ENCODE measurements at regions not wholly inside any gene's neighbourhood (a gene's known extent, or its start where the extent isn't known, plus 50 kb on each side); places are given as distances from the start of the nearest gene placed in this dataset.
"Not testable (repeated sequence)": the region's sequence is repeated elsewhere in the genome, so short reads cannot be mapped to it uniquely, and the experiment has no call there.

DNA sequence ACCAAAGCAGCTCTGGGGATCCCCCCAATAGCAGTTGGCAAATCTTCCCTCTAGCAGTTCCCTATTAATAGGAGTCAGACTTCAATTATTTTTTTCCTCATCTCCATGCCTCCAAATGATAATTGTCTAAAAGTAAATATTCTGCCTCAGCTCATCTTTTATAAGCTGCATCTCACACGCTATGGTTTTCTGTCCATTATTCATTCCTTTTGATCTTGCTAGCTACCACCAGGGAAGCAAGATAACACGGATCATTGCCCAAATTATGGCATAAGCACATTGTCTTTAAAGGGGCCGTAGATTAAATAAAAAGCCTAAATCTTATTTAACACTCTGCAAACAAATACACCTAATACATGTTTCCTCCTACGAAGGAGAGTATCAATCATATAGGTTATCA is 670.8 kb upstream of the FLRT2 start:
- no peak for DNase-seq

DNA sequence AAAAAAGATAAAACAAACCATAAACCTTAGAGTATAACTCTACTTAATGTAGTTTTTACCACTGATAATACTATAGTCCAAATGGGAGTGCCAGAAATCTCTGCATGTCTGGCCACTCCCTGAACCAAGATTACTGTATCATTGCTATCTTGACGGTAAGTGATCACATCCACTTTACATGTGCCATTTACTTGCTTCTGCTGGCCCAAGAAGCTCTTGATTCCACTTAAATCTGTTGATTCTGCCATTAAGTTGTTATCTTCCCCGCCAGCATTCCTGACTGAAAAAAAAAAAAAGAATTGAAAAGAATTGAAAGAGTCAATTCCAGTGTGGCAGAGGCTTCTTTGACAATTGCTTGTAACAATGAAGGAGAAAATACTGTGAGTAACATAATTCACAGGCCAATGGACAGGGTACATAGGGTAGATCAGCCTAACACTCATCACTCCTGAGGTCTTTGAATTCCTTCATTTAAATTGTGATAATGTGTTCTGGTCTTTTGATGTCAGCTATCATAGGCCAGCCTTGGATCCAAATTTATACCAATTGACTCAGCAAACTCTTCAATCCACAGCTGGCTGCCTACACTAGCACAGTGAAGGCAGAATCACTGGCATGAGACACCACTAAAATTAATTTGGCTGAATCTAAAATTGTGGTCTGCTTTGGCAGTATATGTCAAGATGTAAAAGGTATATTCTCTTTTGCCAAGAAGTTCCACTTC is 665.2 kb upstream of the FLRT2 start:
- DNase-seq, result no peak

DNA sequence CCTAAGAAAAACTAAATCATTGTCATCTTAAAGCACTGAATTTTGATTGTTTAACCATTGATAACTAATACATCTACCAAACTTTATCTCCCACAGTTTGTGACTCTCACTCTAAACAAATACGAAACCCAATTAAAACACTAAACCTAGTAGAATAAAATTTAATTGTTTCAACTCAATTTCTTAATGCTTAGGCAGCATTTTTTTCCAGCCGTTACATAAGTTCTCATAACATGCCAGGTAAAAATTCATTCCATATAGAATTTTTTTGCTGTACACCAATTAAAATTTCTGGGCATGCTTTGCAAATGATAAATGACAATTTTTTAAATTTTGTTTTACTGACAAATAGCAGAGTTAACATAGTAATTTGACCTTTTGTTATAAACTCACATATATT is 658.2 kb upstream of the FLRT2 start:
- DNase-seq, result no peak

DNA sequence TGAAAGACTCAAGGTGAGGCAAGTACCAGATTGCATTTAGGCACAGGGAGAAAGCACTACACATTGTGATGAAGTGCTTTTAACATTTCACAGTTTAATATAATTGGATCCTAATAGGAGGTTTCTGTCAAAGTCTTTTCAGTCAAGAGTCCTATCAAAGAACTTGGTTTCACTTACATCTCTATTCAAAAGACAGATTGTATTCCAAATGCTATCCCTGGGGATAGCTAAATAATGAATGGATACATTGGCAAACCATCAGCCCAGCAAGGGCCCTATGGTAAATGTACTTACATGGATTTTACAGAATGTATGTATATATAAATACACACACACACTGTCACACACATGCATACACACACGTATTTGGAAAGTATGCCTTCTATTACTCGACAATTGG is 655.5 kb upstream of the FLRT2 start:
- no peak for DNase-seq

DNA sequence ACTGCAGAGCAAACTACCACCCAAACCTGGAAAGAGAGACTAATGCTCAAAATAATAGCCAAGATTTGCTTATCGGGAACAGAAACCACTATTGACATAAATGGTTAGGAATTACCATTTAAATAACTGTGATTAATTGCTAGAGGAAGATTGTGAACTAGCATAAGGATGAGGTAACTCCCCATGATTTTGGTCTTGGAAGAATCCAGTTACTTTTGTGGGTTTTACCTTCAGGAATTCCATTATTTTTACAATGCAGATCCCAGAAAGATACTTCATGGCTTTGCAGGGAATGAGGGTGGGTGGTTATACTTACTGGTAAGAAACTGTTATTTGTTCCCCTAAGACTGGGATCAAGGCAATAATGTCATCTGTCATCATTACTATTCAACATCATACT is 652.9 kb upstream of the FLRT2 start:
- DNase-seq, result no peak

DNA sequence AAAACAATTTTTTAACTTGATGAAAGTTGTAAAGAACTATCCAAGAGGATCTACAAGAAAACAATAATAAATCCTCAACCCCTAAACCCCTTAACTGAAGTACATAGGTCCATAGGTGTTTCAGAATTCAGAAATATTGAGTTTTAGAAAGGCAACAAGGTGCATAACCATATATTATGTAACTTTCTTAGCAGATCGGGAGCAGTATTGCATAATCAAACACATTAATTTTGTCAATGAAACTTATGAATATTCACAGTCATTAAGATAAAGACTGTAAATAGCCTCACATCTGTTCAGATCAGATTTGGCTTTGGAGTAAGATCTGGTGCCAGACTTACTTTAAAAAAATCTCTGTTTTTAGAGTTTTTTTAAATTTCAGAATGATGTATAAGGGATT is 647.1 kb upstream of the FLRT2 start:
- DNase-seq, result no peak

DNA sequence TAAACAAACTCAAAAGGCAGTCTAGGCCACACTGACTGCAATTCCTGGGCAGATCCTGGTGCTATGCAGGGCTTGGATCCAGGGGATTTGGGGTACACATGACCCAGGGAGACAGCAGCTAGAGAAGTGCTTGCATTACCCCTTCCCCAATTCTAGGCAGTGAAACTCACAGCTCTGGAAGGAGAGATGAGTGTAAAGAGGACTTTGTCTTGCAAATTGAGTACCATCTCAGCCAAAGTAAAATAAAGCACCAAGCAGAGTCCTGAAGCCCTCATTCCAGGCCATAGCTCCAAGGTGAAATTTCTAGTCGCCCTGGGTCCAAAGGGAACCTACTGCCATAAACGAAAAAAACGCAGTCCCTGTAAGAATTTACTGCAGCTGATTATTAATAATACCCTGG is 644.9 kb upstream of the FLRT2 start:
- DNase-seq, result no peak

DNA sequence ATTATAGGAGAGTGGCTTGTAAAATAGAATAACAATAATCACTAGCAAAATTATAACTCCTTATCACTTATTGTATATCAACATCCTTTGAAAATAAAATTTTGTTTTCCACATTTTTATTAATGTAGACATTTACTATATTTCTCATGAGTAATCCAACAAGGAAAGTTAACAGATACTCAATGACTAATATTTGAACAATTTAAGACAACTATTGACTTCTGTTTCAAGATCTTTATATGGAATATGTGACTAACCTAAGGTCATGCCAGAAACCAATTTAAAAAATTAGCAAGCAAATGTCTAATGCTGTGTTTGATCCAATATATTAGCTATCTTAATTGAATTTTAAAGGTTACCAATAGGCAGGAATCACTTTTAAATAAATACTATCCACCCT is 638.5 kb upstream of the FLRT2 start:
- no peak for DNase-seq

DNA sequence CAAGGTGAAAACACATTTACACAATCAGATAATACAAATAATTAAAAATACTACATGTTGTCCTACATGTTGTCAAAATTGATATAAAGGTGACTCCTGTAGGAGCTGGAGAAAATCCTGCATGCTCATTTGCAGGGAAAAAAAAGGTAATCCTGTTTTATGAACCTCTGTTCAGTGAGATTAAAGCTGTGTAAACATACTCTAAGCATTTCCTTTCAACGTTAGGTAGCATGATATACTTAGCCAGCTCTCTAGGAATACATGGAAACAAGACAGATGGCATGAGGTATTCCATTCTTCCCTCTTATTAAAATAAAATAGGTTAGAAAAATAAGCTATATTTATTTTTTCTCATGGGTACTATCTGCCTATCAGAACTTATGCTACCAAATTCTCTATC is 635.7 kb upstream of the FLRT2 start:
- DNase-seq, result no peak

DNA sequence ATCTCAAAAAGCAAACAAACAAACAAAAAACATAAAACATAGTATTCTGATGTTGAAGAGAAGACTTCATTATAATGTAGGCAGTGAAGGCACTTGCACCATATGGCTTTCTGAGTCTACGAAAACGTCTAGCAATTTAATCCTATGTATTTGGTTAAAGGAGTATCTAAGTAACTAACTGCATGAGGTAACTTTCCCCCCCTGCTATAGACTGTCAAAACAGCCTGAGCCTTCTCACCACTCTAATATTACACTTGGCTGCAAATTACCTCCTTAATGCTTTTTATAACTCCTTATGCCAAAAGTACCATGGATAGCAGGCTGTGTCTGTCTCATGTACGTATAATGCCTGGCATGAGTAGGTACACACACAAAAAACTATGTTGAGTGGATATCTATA is 607.6 kb upstream of the FLRT2 start:
- no peak for DNase-seq

DNA sequence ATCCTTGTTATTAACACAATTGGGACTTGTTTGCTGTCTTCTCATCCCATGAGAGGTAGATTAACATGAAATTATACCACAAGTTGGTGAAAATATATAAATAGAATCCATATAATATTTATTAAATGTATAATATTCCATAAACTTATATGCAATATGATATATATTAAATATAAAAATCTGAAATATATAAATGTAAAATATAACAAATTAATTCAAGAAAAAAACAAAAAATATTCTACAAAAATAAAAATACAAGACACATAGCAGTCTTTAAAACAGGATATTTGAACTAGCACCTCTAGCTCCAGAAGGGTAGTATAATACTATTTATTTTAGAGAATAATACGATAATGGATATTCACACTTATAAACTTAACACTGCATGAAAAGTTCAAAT is 603.3 kb upstream of the FLRT2 start:
- DNase-seq, result no peak

DNA sequence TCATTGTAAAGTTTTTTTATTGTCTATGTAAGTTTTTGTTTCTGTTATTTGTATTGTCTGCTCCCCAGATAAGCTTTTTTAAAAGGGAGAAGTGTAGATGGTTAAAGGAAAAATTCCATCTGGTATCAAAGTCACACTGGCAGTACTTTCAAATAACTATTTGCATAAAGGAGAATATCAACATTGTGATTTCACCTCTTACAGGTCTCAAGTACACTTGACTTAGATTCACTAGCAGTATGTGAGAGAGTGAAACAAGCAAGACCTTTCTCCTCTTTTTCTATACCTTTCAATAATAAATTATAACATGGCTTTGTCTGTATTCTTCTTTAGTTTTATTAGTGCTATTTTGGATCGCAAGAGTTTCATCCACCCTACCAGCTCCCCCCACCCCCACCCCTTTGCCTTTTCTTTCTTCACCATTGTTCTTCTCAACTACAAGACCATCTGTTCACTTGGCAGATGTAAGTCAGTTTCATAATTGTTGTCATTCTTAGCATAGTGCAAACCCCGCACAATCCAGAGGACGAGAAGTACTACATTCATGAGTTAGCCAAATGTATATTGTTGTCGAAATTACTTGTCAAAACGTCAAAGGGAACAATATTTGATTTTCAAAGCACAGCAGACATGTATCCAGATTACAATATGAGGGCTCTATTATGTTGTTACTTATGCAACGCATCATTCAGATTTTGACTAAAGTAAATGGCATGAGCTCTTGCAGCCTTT is 602.7 kb upstream of the FLRT2 start:
- DNase-seq, result no peak

DNA sequence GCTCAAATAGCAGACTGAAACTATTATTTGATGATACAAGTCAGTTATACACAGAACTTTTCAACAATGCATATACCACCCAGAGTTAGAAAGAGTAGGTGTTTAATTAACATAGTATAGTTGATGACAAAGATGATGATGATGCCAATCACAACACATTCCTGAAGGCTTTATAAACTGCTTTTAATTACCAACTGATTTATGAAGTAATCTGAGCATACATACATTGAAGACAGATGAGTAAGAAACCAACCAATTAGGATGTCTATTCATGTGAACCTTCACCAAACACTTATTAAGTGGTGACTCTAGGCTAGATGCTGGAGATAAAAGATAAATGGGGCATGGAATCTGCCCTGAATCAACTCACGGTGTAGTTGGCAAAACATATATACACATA is 600.9 kb upstream of the FLRT2 start:
- DNase-seq, result no peak

DNA sequence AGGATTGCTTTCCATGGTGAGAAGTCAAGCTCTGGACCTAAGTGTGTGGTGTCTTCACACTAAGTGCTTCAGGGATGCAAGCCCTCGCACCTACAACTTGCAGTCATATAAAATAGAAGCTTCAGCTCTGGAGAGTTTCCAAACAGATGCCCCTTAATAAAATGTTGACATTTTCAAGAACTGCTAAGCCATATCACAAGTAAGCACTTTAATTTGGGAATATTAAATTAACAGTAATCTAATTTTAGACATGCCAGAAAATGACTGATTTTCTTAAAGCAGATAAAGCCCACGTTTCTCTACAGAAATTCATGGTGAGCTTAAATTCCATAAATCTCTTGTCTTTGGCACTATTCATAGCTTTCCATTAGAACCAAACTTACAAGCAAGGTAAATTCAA is 600.1 kb upstream of the FLRT2 start:
- no peak for DNase-seq

DNA sequence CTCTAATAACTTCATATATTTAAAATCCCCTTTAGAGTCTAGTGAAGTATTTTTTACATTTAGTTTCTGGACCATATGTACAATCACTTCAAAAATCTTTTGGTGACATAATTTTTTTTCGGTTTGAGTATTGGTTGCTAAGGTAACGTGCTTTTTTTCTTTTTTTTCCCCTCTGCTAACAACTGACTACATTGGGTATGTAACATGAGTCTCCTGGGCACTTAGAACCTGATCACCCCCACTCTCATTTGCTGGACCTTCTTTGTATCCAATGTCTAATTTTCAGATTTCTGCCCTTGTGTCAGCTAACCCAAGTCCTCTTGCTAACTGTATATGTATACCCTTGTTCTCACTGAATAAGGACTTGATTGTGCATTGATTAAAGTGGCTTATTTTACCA is 592.9 kb upstream of the FLRT2 start:
- no peak for DNase-seq

DNA sequence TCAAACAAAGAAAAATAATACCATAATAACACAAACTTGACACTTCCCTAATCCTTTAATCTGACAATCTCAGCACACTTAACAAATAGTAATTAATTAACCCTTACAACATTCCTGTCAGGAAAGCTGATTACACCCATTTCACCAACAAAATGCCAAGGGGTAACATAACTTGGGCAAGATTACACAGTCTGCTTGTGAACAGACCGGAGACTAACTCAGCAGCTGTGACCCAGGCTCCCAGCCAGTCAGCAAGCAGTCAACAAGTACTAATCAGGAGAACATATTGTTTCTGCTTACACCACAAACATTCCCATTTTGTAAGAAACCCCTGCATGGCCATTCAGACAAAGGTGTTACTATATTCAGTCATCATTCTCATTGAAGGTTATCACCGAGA is 592.5 kb upstream of the FLRT2 start:
- DNase-seq, result no peak

DNA sequence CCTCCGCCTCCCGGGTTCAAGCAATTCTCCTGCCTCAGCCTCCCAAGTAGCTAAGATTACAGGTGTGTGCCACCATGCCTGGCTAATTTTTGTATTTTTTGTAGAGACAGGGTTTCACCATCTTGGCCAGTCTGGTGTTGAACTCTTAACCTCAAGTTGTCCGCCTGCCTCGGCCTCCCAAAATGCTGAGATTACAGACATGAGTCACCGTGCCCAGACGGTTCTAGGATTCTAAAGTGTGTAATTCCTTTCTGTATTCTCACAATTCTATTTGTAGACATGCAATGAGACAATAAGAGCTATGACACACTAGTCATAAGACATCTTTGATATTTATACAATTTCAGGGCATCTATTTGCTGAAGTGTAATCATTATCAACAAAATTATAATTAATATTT is 585.0 kb upstream of the FLRT2 start:
- DNase-seq, result not testable (repeated sequence)

DNA sequence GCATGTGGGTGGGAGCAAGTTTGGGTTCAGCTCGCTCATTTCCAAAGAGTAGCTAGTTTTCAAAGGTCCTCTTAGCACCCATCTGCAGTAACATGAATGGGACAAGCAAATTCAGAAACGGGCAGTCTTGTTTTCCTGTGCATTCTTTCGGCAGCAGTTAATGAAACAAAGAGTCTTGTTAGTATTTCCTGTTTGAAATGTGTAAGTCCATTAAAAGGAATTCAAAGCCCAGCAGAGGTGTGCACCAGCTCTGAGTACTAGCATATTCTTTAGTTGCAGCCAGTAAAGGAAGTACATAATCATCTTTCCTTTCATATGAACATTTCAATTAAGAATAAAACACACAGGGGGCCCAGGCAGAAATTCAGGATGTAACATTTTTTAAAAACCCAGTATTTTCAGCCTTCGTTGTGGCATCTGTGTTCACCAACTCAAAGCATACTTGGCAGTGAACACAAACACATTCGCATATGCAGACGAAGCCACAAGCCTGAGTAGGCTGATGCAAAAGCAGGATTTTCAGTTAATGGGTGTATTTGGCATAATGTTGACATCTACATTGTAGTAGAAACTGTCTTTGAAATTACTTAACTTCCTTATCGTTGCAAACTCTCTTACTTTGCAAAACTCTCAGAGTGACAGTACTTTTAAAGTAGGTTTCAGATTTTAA is 570.0 kb upstream of the FLRT2 start:
- DNase-seq, result no peak

DNA sequence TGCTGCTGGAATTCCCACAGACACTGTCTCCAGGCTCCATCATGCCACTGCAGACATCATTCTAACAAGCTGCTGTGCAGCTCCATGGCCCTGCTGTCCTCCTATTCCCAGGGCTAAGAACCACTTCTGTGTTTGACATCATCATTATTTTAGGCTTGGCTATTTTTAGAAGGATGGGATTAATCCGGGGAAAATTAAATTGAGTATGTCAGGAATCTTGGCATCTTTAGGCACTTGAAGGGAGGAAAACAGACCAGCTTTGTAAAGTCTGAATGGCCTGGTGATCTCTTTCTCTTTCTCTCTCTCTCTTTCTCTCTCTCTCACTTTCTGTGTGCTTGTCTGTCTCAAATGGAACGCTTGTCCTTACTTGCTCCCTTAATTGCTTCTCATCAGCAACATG is 568.3 kb upstream of the FLRT2 start:
- DNase-seq, result no peak

DNA sequence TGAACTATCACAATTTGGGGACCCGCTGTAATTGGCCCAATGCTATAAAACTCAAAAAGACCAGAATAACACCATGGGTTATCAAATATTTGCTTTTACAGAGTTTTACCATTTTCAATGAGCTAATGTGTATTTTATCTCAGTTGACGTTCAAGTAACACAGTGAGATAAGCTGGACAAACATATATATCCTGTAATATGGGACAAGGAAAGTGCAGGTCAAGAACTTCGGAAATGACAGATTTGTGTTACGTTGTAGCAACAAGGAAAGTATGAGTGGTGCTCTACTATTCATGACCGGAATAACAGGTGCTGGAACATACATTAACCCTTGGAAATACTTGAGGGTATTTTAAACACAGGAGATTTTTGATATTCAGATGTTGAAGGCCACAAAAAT is 566.4 kb upstream of the FLRT2 start:
- no peak for DNase-seq

DNA sequence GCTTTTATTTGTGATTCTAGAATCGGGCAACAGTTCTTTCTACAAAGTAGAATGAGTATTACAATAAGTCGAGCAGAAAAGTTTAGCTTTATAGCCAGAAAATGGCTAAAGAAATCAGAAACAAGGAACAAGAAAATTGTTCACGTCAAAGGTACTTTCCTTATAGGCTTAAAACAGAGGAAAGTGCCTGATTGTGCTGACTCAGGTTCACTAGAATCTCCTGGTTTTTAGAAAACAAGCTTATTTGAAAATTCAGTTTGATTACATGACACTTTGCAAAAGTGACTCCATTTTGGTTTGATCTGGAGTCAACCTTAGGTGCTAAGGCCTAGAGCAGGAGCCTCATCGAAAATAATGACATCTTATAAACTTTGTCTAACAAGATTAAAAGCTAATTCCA is 564.7 kb upstream of the FLRT2 start:
- no peak for DNase-seq

DNA sequence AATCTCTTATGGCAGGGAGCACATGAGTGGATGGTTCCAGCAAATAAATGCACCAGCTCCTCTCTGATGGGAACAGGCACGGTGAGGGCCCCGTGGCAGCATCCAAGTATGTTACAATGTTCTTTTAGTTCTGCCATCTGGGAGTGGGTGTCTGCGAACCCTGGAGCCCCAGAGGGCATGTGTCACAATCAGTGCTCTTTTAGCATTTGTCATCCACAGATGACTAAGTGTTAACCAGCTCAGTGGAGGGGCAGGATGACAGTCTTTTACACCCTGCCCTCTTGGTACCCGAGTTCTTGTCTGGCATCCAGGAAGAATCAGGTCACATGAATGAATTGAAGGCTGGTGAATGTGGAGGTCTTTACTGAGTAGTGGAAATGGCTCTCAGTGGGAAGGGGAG is 560.4 kb upstream of the FLRT2 start:
- no peak for DNase-seq

DNA sequence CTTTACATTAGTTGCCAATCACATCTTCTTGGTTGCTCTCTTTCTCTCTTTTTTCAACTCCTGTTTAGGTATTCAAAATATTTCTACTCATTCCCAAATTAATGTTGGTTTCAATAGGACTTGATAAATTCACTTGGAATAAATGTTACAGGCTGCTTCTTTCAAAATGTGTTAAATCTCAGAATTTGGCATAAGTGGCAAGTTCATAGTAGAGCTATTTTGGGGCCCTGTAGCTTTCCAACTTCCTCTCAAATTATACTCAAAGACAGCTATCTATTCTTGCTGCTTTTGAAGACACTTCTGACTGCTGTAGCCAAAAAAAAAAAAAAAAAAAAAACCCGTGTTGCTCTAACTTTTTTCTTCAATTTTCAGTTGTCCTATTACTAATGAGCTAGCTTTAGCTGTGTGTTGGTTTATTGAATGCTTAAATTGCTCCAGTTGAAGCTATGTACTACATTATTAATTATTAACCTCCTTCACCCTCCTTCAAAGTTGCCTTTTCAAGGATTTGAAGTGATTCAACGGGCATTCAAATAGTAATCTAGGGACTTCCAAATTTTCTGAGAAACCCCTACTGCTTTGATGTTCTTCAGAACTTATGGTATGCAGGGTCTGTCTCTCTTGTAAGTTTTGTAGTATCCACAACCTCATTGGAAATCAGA is 554.6 kb upstream of the FLRT2 start:
- no peak for DNase-seq

DNA sequence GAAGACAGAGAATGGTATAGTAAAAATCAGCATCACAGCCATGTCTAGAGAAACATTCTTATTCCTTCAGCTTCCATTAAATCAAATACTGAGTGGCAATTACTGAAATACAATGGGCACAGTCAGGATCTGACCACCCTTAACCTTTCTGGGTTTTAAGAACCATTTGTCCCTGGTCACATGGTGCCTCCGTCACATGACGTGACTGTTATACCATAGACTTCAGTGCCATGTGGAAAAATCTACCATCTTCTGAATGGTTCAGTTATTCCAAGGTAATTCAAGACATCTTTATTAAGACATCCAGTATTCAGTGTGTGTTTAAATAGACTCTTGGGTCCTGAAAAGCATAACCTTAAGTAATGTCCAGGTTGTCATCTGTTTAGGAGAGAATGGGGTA is 553.1 kb upstream of the FLRT2 start:
- no peak for DNase-seq

Measured in suppressor macrophage (primary cell).